HepG2 (cell line): ENCODE measurements at regions not wholly inside any gene's neighbourhood (a gene's known extent, or its start where the extent isn't known, plus 50 kb on each side); places are given as distances from the start of the nearest gene placed in this dataset.

Source experiments
- ATAC-seq: fragments of 200-7000 bp; cut with Tn5 transposase; 3 replicates; pipeline ENCODE4 v1.9.1; 2020; ENCODE audit warnings: mild to moderate bottlenecking, moderate library complexity
- BruUV-seq: library from RNA; stranded (reverse); fragments of 400-500 nt; replicated peaks from 2 replicates; lab custom pipeline; 2021; lab: Mats Ljungman, UMichigan
- CTCF ChIA-PET: fragments of 300-600 bp; formaldehyde crosslinking; extraction: SDS; loops from one replicate; lab custom pipeline; 2021; ENCODE audit warnings: low total read pairs, inconsistent platforms, low intra/inter-chr PET ratio; lab: Yijun Ruan, JAX
- POLR2A ChIA-PET: fragments of 350-600 bp; sonication (Branson Sonifier 250); formaldehyde crosslinking; loops from one replicate; lab custom pipeline; 2020; ENCODE audit warnings: antibody characterized with exemption, inconsistent platforms; lab: Yijun Ruan, JAX
- DNase-seq: peaks from one replicate; pipeline ENCODE4 v3.0.0-alpha.2; 2015; ENCODE audit warnings: low spot score
- FAIRE-seq: peaks from 3 replicates; lab custom pipeline; 2011; peaks lifted over from hg19 to GRCh38; lab: Jason Lieb, UNC
- H2AFZ ChIP-seq: one replicate; pipeline ENCODE4 v1.6.1; 2011; ENCODE audit warnings: low read length, inconsistent platforms
- H3K27ac ChIP-seq: fragments of 300-600 bp; 3 replicates; pipeline ENCODE4 v1.8.0; 2011; ENCODE audit warnings: mixed run types, mild to moderate bottlenecking, mixed read lengths, low read length, inconsistent platforms; ENCODE audit not compliant: insufficient read depth; ENCODE audit errors: extremely low read length
- H3K27me3 ChIP-seq, 2 experiments: fragments of 200-600 bp in 1 of 2; 2 replicates in 1 of 2; 3 replicates in 1 of 2; pipeline versions ENCODE4 v1.6.0 to v1.8.0; 2011; ENCODE audit warnings: low read length in 2 of 2, mild to moderate bottlenecking in 2 of 2, moderate library complexity in 2 of 2, inconsistent platforms in 1 of 2; ENCODE audit not compliant: insufficient read depth in 2 of 2, control insufficient read depth in 1 of 2
- H3K36me3 ChIP-seq, 2 experiments: fragments of 200-600 bp in 1 of 2; replicated peaks in 1 of 2; 2 replicates in 1 of 2; 3 replicates in 1 of 2; pipeline versions ENCODE4 v1.5.1 to v1.8.0; 2011; ENCODE audit warnings: low read length in 2 of 2, inconsistent platforms in 1 of 2; ENCODE audit not compliant: insufficient read depth in 2 of 2, control insufficient read depth in 1 of 2
- H3K4me1 ChIP-seq: 2 replicates; pipeline ENCODE4 v1.5.1; 2012; ENCODE audit warnings: low read length, inconsistent platforms; ENCODE audit not compliant: insufficient read depth
- H3K4me2 ChIP-seq: 2 replicates; pipeline ENCODE4 v1.6.0; 2011; ENCODE audit warnings: low read depth, low read length, inconsistent platforms
- H3K4me3 ChIP-seq, 3 experiments: fragments of 200-600 bp in 1 of 3; sonication (generic), shearing (Covaris generic) in 1 of 3; replicated peaks in 1 of 3; 2 replicates each; pipeline ENCODE4 v1.5.1; 2011 to 2016; ENCODE audit warnings: low read length in 3 of 3, inconsistent platforms in 2 of 3, low read depth in 2 of 3, mild to moderate bottlenecking in 2 of 3, control low read depth in 1 of 3, mixed read lengths in 1 of 3; ENCODE audit not compliant: insufficient read depth in 1 of 3
- H3K79me2 ChIP-seq: one replicate; pipeline ENCODE4 v1.6.1; 2011; ENCODE audit warnings: low read length, inconsistent platforms; ENCODE audit not compliant: insufficient read depth
- H3K9ac ChIP-seq: 2 replicates; pipeline ENCODE4 v1.6.0; 2011; ENCODE audit warnings: mild to moderate bottlenecking, low read depth, low read length, inconsistent platforms; ENCODE audit not compliant: insufficient read depth
- H3K9me3 ChIP-seq: 2 replicates; pipeline ENCODE4 v1.5.1; 2012; ENCODE audit warnings: mild to moderate bottlenecking, low read length
- H4K20me1 ChIP-seq: 2 replicates; pipeline ENCODE4 v1.6.0; 2011; ENCODE audit warnings: inconsistent platforms, mild to moderate bottlenecking, low read length, moderate library complexity; ENCODE audit not compliant: insufficient read depth
- DPF2 ChIP-seq: sonication (generic); formaldehyde crosslinking; IDR thresholded peaks from 2 replicates; pipeline ENCODE4 v1.4.0; 2020; ENCODE audit warnings: mild to moderate bottlenecking, low read depth, missing genetic modification reagents, borderline replicate concordance
- FUBP1 ChIP-seq: sonication (generic); formaldehyde crosslinking; IDR thresholded peaks from 2 replicates; pipeline ENCODE4 v1.5.1; 2020; ENCODE audit warnings: missing genetic modification reagents, mild to moderate bottlenecking, borderline replicate concordance
- GABPA ChIP-seq, 2 experiments: IDR thresholded peaks; 2 replicates each; pipeline ENCODE4 v1.6.1; 2011 to 2016; ENCODE audit warnings: low read depth in 2 of 2, low read length in 1 of 2, missing biosample characterization in 1 of 2, missing genetic modification characterization in 1 of 2
- JARID2 ChIP-seq: sonication (generic); formaldehyde crosslinking; IDR thresholded peaks from 2 replicates; pipeline ENCODE4 v1.8.1; 2023; ENCODE audit warnings: missing genetic modification reagents, inconsistent platforms; ENCODE audit not compliant: insufficient replicate concordance
- ZBTB40 ChIP-seq, 2 experiments: fragments of 450-650 bp in 1 of 2; sonication (generic) in 1 of 2; formaldehyde crosslinking in 1 of 2; IDR thresholded peaks; 2 replicates each; pipeline versions ENCODE4 v1.6.1 to v1.8.0; 2016 to 2022; ENCODE audit warnings: antibody characterized with exemption in 1 of 2, mild to moderate bottlenecking in 1 of 2, missing genetic modification reagents in 1 of 2
- ZNF513 ChIP-seq: sonication (generic); formaldehyde crosslinking; conservative IDR thresholded peaks from 2 replicates; pipeline ENCODE4 v1.5.0; 2020; ENCODE audit warnings: missing genetic modification reagents
- WGBS: methylation state at CpG from one replicate; pipeline ENCODE4 v1.1.6; 2017; ENCODE audit warnings: low lambda C conversion rate; 5-methylcytosine and 5-hydroxymethylcytosine counted together
- in situ Hi-C: cut with HindIII; loops from 2 replicates; pipeline ENCODE4 v1.10.0; 2017; ENCODE audit warnings: low pct_unique_long_range_greater_than_20kb; ENCODE audit not compliant: extremely low pct_ligation_motif_present
- intact Hi-C: fragments of 100-400 bp; cut with micrococcal nuclease; formaldehyde crosslinking; loops from one replicate; pipeline ENCODE4 v1.10.0; 2022; ENCODE audit not compliant: unreplicated experiment

- no peak overlapping the region for H3K4me3 ChIP-seq
- no peak overlapping the region for H3K9ac ChIP-seq
- no peak for DNase-seq
- TF ChIP-seq DPF2 (no peak), JARID2 (CRISPR knock-in tag) (no peak), ZNF513 (CRISPR knock-in tag) (no peak), FUBP1 (CRISPR knock-in tag) (no peak), ZBTB40 (IDR thresholded peaks at IDR 0.05) (no peak), ZBTB40 (CRISPR knock-in tag; IDR thresholded peaks at IDR 0.05) (no peak), GABPA (IDR thresholded peaks at IDR 0.05; ENCODE audit: low read depth, low read length) (no peak), GABPA (CRISPR knock-in tag; IDR thresholded peaks at IDR 0.05; ENCODE audit: low read depth) (no peak)
- TF ChIP-seq, all 625 proteins: peak for 0
- ATAC-seq: peak; percentile 23; the same call in 1 of the 3 replicates
- FAIRE-seq: no peak
- Histone ChIP-seq H3K9me3 (peaks cover 7% of the 10 kb centered on the region; the same call in 1 of the 2 replicates), H2AFZ (no peak overlapping the region), H3K27me3 (no peaks in the 10 kb centered on the region; a peak in 1 of 5 replicates), H3K79me2 (no peaks in the 10 kb centered on the region), H3K27ac (no peak overlapping the region), H3K36me3 (no peaks in the 10 kb centered on the region), H3K4me1 (no peaks in the 10 kb centered on the region), H4K20me1 (no peaks in the 10 kb centered on the region), H3K4me2 (peak overlapping the region; percentile 3; the same call in 1 of the 2 replicates)
- intact Hi-C loops (no loop called here), in situ Hi-C loops (no loop called here)
- ChIA-PET POLR2A (no interaction called here), CTCF (no interaction called here)
- no TSS peak for BruUV-seq
- 19% methylated on average over 9 of the region's 14 CpGs for WGBS
Measured at GRCh38 chr5:89827359-89827758, 582.2 kb downstream of the CETN3 start.
